H9 (cell line): ENCODE measurements at regions not wholly inside any gene's neighbourhood (a gene's known extent, or its start where the extent isn't known, plus 50 kb on each side); places are given as distances from the start of the nearest gene placed in this dataset.

Experiments used
- DNase-seq: peaks from one replicate; pipeline ENCODE4 v3.0.0-alpha.2; 2017
- H2AFZ ChIP-seq: one replicate; pipeline ENCODE4 v1.6.1; 2013; ENCODE audit warnings: mild to moderate bottlenecking, low read length, control low read depth, moderate library complexity
- H2AK5ac ChIP-seq: 2 replicates; pipeline ENCODE4 v1.6.1; 2013; ENCODE audit warnings: low read length, control low read depth, mixed read lengths; ENCODE audit not compliant: insufficient read length
- H2BK120ac ChIP-seq: one replicate; pipeline ENCODE4 v1.6.1; 2013; ENCODE audit warnings: low read depth, mild to moderate bottlenecking, low read length, control low read depth, inconsistent platforms; ENCODE audit not compliant: poor library complexity, severe bottlenecking
- H2BK12ac ChIP-seq: 2 replicates; pipeline ENCODE4 v1.6.1; 2013; ENCODE audit warnings: low read length, control low read depth, mixed read lengths, low read depth; ENCODE audit not compliant: insufficient read length
- H2BK15ac ChIP-seq: 2 replicates; pipeline ENCODE4 v1.6.1; 2013; ENCODE audit warnings: low read depth, low read length, control low read depth
- H2BK20ac ChIP-seq: one replicate; pipeline ENCODE4 v1.6.1; 2013; ENCODE audit warnings: low read depth, mild to moderate bottlenecking, low read length, control low read depth, inconsistent platforms; ENCODE audit not compliant: poor library complexity, severe bottlenecking
- H2BK5ac ChIP-seq: 2 replicates; pipeline ENCODE4 v1.6.1; 2013; ENCODE audit warnings: low read length, control low read depth, mixed read lengths; ENCODE audit not compliant: insufficient read length
- H3K14ac ChIP-seq: 2 replicates; pipeline ENCODE4 v1.6.1; 2013; ENCODE audit warnings: low read length, control low read depth; ENCODE audit not compliant: insufficient read depth
- H3K18ac ChIP-seq: 2 replicates; pipeline ENCODE4 v1.6.1; 2013; ENCODE audit warnings: low read depth, mild to moderate bottlenecking, mixed read lengths, low read length, control low read depth; ENCODE audit not compliant: insufficient read length
- H3K23ac ChIP-seq: 2 replicates; pipeline ENCODE4 v1.6.1; 2013; ENCODE audit warnings: low read length, control low read depth, mixed read lengths, low read depth; ENCODE audit not compliant: insufficient read length
- H3K23me2 ChIP-seq: 2 replicates; pipeline ENCODE4 v1.6.1; 2013; ENCODE audit warnings: low read depth, mild to moderate bottlenecking, mixed read lengths, low read length, control low read depth; ENCODE audit not compliant: insufficient read length, poor library complexity, severe bottlenecking
- H3K27ac ChIP-seq: 2 replicates; pipeline ENCODE4 v1.5.1; 2013; ENCODE audit warnings: low read length, control low read depth, mixed read lengths, low read depth; ENCODE audit not compliant: insufficient read length
- H3K27me3 ChIP-seq: 2 replicates; pipeline ENCODE4 v1.6.1; 2013; ENCODE audit warnings: low read length, control low read depth, inconsistent platforms; ENCODE audit not compliant: insufficient read depth
- H3K4ac ChIP-seq: 2 replicates; pipeline ENCODE4 v1.6.1; 2013; ENCODE audit warnings: low read depth, mild to moderate bottlenecking, control low read depth, inconsistent platforms, low read length, moderate library complexity
- H3K4me1 ChIP-seq: 2 replicates; pipeline ENCODE4 v1.6.1; 2013; ENCODE audit warnings: low read length, control low read depth, inconsistent platforms; ENCODE audit not compliant: insufficient read depth
- H3K4me2 ChIP-seq: 2 replicates; pipeline ENCODE4 v1.6.1; 2013; ENCODE audit warnings: low read length, control low read depth, mixed read lengths; ENCODE audit not compliant: insufficient read length, insufficient read depth
- H3K56ac ChIP-seq: 2 replicates; pipeline ENCODE4 v1.6.1; 2013; ENCODE audit warnings: low read depth, mild to moderate bottlenecking, mixed read lengths, low read length, control low read depth; ENCODE audit not compliant: insufficient read length
- H3K79me1 ChIP-seq: 2 replicates; pipeline ENCODE4 v1.6.1; 2013; ENCODE audit warnings: low read depth, mild to moderate bottlenecking, moderate library complexity, low read length, control low read depth, inconsistent platforms; ENCODE audit not compliant: insufficient read depth, poor library complexity, severe bottlenecking
- H3K79me2 ChIP-seq: 2 replicates; pipeline ENCODE4 v1.6.1; 2013; ENCODE audit warnings: low read length, control low read depth, inconsistent platforms; ENCODE audit not compliant: insufficient read depth
- H3K9ac ChIP-seq: 2 replicates; pipeline ENCODE4 v1.6.1; 2013; ENCODE audit warnings: low read length, control low read depth, mixed read lengths; ENCODE audit not compliant: insufficient read length; ENCODE audit errors: extremely low read depth
- H3K9me3 ChIP-seq: one replicate; pipeline ENCODE4 v1.6.1; 2013; ENCODE audit warnings: low read depth, low read length, inconsistent platforms; ENCODE audit not compliant: control insufficient read depth
- H3T11ph ChIP-seq: one replicate; pipeline ENCODE4 v1.6.1; 2013; ENCODE audit warnings: mild to moderate bottlenecking, low read length, control low read depth, inconsistent platforms
- H4K20me1 ChIP-seq: one replicate; pipeline ENCODE4 v1.6.1; 2013; ENCODE audit not compliant: control insufficient read depth, insufficient read length, insufficient read depth
- H4K5ac ChIP-seq: 2 replicates; pipeline ENCODE4 v1.6.1; 2013; ENCODE audit warnings: low read depth, mild to moderate bottlenecking, mixed read lengths, low read length, control low read depth; ENCODE audit not compliant: insufficient read length
- H4K8ac ChIP-seq: replicated peaks from 2 replicates; pipeline ENCODE4 v1.6.1; 2013; ENCODE audit warnings: low read length, control low read depth, mixed read lengths, low read depth; ENCODE audit not compliant: insufficient read length
- H4K91ac ChIP-seq: 2 replicates; pipeline ENCODE4 v1.6.1; 2013; ENCODE audit warnings: low read depth, mild to moderate bottlenecking, moderate library complexity, mixed read lengths, low read length, control low read depth; ENCODE audit not compliant: insufficient read length
- H3K27ac Mint-ChIP-seq, 3 experiments: 2 replicates in 2 of 3; 3 replicates in 1 of 3; pipeline ENCODE4 v1.8.0; 2020 to 2021; ENCODE audit warnings: mixed read lengths in 3 of 3, mild to moderate bottlenecking in 1 of 3, moderate library complexity in 1 of 3
- H3K27me3 Mint-ChIP-seq: 2 replicates; pipeline ENCODE4 v1.8.0; 2021; ENCODE audit warnings: low read depth, mild to moderate bottlenecking, moderate library complexity, mixed read lengths
- H3K36me3 Mint-ChIP-seq, 3 experiments: 2 replicates in 2 of 3; 3 replicates in 1 of 3; pipeline ENCODE4 v1.8.0; 2020 to 2021; ENCODE audit warnings: low read depth in 3 of 3, mixed read lengths in 3 of 3; ENCODE audit not compliant: insufficient read depth in 1 of 3
- H3K4me1 Mint-ChIP-seq, 2 experiments: 2 replicates each; pipeline ENCODE4 v1.8.0; 2020; ENCODE audit warnings: mixed read lengths in 2 of 2
- H3K4me3 Mint-ChIP-seq, 2 experiments: 2 replicates in 1 of 2; 3 replicates in 1 of 2; pipeline ENCODE4 v1.8.0; 2020 to 2021; ENCODE audit warnings: mild to moderate bottlenecking in 2 of 2, mixed read lengths in 2 of 2, moderate library complexity in 1 of 2
- H3K9me3 Mint-ChIP-seq, 2 experiments: 2 replicates in 1 of 2; 3 replicates in 1 of 2; pipeline ENCODE4 v1.8.0; 2020; ENCODE audit warnings: mild to moderate bottlenecking in 2 of 2, mixed read lengths in 2 of 2, moderate library complexity in 1 of 2
- CTCF ChIP-seq: fragments of 200-600 bp; sonication (generic); conservative IDR thresholded peaks from 3 replicates; pipeline ENCODE4 v1.8.0; 2021; ENCODE audit warnings: antibody characterized with exemption, mild to moderate bottlenecking
- WGBS: extraction: QIAGEN DNeasy Blood & Tissue Kit; methylation state at CpG from one replicate; pipeline ENCODE4 v1.1.7; 2013; ENCODE audit warnings: missing lambda C conversion rate, low lambda C conversion rate, mixed read lengths; ENCODE audit not compliant: insufficient read length; ENCODE audit errors: extremely low coverage; 5-methylcytosine and 5-hydroxymethylcytosine counted together

- no peaks in the 10 kb centered on the region for H3K27me3 Mint-ChIP-seq
- no peak for DNase-seq
- Histone ChIP-seq H3K27me3 (no peaks in the 10 kb centered on the region), H4K91ac (no peak overlapping the region), H2BK120ac (no peak overlapping the region), H3T11ph (no peak overlapping the region), H3K14ac (no peak overlapping the region), H2BK12ac (no peak overlapping the region), H3K18ac (no peak overlapping the region), H2BK15ac (no peak overlapping the region), H3K56ac (no peak overlapping the region), H3K9ac (no peak overlapping the region), H2AFZ (no peak overlapping the region), H3K4me2 (no peak overlapping the region), H3K79me2 (no peaks in the 10 kb centered on the region), H3K23me2 (no peaks in the 10 kb centered on the region), H2BK5ac (no peak overlapping the region), H4K5ac (no peak overlapping the region), H4K8ac (no peak overlapping the region), H4K20me1 (no peaks in the 10 kb centered on the region), H3K4me1 (no peaks in the 10 kb centered on the region), H3K23ac (no peak overlapping the region), H3K79me1 (no peaks in the 10 kb centered on the region), H3K27ac (no peak overlapping the region), H3K4ac (no peak overlapping the region), H3K9me3 (no peaks in the 10 kb centered on the region), H2AK5ac (no peak overlapping the region), H2BK20ac (no peak overlapping the region)
- no peak overlapping the region for H3K4me3 Mint-ChIP-seq
- peaks cover 3 to 7% of the 10 kb centered on the region in 2 experiments; a peak in 3 of 5 replicates for H3K9me3 Mint-ChIP-seq
- no peak for TF ChIP-seq CTCF
- H3K27ac Mint-ChIP-seq, result no peak overlapping the region
- peaks cover 0 to 4% (median 0%) of the 10 kb centered on the region in 3 experiments; a peak in 1 of 7 replicates for H3K36me3 Mint-ChIP-seq
- no CpG with 5 or more reads among the region's 1 CpG for WGBS
- H3K4me1 Mint-ChIP-seq, result no peaks in the 10 kb centered on the region
Observed at GRCh38 chr3:106231086-106231485, 362.3 kb upstream of the CBLB start.
